C4-2B (cell line): ENCODE measurements at regions not wholly inside any gene's neighbourhood (a gene's known extent, or its start where the extent isn't known, plus 50 kb on each side); places are given as distances from the start of the nearest gene placed in this dataset.

Experiments
- H3K27ac ChIP-seq: fragments of 450-650 bp; 2 replicates; pipeline ENCODE4 v1.5.1; 2017
- CTCF ChIP-seq: fragments of 450-650 bp; conservative IDR thresholded peaks from 2 replicates; pipeline ENCODE4 v1.5.1; 2017; ENCODE audit warnings: mild to moderate bottlenecking
- ZFX ChIP-seq: fragments of 450-650 bp; IDR thresholded peaks from 2 replicates; pipeline ENCODE4 v1.6.1; 2017

GRCh38 chr11:36729825-36730224 is 131.8 kb upstream of the RAG2 start:
- H3K27ac ChIP-seq = no peak overlapping the region
- TF ChIP-seq CTCF = no peak
- no peak for TF ChIP-seq ZFX

GRCh38 chr11:36726420-36726819 is 128.4 kb upstream of the RAG2 start:
- no peak for TF ChIP-seq CTCF
- H3K27ac ChIP-seq = no peak overlapping the region

GRCh38 chr11:36724742-36725385 is 126.8 kb upstream of the RAG2 start:
- H3K27ac ChIP-seq = no peak overlapping the region
- TF ChIP-seq CTCF (no peak), ZFX (no peak)

GRCh38 chr11:36722421-36722820 is 124.4 kb upstream of the RAG2 start:
- TF ChIP-seq CTCF (no peak), ZFX (no peak)
- H3K27ac ChIP-seq = no peak overlapping the region

GRCh38 chr11:36719358-36720107 is 121.5 kb upstream of the RAG2 start:
- no peak overlapping the region for H3K27ac ChIP-seq
- TF ChIP-seq ZFX (no peak), CTCF (no peak)

GRCh38 chr11:36718451-36718850 is 120.4 kb upstream of the RAG2 start:
- H3K27ac ChIP-seq = no peak overlapping the region

More at GRCh38 chr11:36718451-36718850, 120.4 kb upstream of the RAG2 start:
- TF ChIP-seq ZFX = no peak
- TF ChIP-seq CTCF = no peak
